ENCODE measurements at regions not wholly inside any gene's neighbourhood (a gene's known extent, or its start where the extent isn't known, plus 50 kb on each side); places are given as distances from the start of the nearest gene placed in this dataset.

GRCh38 chr3:6540981-6541380 is 319.9 kb upstream of the GRM7 start:
- DNase-seq, result no peak

- no peak for DNase-seq
Measured at GRCh38 chr3:6542795-6543194, 318.1 kb upstream of the GRM7 start.

GRCh38 chr3:6549296-6549695 is 311.6 kb upstream of the GRM7 start:
- no peak for DNase-seq

DNA sequence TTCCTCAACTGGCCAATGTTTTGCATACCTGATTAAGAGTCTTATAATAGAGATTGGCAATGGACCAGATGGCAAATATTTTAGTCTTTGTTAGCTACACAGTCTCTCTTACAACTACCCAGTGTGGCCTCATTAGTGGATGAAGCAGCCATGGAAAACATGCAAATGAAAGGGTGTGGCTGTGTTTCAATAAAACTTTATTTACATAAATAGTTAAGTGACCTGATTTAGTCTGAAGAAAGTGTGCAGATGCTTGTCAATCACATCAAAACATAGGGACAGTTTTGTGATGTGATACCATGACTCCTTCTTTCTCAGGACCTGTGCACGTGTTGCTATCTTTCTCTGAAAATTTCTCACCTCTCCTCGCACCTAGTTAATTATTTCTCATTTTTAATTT is 309.8 kb upstream of the GRM7 start:
- DNase-seq, result no peak

DNA sequence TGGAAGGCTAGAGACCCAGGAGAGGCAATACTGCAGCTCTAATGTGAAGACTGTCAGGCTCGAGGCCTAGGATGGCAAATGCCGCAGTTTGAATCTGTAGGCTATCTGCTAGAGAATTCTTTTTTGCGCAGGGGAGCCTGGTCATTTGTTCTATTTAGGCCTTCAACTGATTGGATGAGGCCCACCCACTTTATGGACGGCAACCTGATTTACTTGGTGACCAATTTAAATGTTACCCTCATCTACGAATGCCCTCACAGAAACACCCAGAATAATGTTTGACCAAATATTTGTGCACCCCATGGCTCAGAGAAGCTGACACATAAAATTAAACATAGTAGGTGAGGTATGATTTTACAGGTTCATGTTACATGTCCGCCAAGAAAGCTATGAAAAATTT is 300.7 kb upstream of the GRM7 start:
- no peak for DNase-seq

DNA sequence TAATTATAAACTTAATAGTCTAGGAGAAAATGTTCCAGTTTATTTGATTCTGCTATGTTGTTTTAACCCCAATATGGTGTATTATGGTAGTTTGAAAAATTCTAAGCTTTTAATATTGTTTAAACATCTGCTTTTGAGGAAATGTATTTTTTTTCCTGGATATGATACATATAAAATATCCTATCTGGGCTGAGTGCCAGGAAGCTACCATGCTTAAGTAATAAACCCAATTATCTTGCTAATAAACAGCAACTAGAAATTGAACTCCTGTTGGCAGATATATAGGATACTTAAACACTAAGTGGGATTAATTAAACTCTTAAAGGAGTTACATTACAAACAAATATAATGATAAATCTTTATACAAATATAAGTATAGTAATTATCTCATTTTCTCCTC is 293.7 kb upstream of the GRM7 start:
- DNase-seq, result no peak

GRCh38 chr3:6568999-6569493 is 291.9 kb upstream of the GRM7 start:
- no peak for DNase-seq

DNA sequence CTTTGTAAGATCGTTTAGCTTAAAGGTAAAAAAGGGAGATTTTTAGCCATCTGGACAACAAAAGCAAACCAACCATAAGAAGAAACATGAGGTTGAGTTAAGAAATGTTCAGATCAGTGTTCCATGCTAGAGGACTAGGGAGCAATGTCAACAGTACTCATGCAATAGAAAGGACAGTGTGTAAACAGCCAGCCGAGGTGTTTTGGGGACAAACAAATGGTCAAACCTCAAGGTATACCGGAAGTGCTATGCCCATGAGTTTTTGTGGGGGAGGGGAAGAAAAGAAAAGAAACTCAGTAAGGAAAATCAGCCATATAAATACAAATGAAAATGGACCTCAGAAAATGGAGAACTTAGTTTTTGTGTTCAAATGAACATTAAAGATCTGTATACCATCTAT is 289.5 kb upstream of the GRM7 start:
- no peak for DNase-seq

DNA sequence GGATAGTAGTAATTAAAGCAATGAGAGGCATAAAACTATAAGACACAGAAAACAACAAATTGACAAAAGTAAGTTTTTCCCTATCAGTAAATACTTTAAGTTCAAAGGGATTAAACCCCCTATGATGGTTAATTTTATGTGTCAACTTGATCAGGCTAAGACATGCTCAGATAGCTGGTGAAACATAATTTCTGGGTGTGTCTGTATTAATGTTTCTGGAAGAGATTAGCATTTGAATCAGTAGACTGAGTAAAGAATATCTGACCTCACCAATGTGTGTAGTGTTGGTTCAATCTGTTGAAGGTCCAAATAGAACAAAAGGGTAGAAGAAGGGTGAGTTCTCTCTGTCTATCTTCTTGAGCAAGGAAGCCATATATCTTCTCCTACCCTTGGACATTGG is 283.3 kb upstream of the GRM7 start:
- DNase-seq, result no peak

- no peak for DNase-seq
Measured at GRCh38 chr3:6578526-6578925, 282.4 kb upstream of the GRM7 start.

DNA sequence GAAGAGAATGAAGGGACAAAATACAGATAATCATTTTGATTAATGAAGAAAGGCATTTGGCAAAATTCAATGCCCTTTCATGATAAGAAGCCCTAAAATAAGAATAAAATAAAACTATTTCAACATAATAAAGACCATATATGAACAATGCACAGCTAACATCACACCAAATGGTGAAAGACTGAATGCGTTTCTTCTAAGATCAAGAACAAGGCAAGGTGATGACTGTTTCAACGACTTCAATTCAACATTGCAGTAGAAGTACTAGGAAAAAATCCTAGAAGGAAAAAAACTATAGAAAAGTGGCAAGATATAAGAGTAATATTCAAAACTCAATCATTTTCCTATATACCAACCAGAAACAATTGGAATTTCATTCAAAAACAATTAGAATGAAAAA is 280.1 kb upstream of the GRM7 start:
- DNase-seq, result no peak

DNA sequence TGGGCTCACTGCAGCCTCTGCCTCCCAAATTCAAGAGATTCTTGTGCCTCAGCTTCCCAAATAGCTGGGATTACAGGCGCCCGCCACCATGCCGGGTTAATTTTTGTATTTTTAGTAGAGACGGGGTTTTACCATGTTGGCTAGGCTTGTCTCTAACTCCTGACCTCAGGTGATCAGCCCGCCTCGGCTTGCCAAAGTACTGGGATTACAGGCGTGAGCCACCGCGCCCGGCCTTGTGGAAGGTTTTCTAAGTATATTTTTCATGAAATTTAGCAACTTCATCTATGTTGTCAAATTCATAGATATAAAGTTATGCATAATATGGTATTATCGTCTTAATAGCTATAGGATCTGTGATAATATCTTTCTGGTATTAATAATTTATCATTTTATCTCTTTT is 275.6 kb upstream of the GRM7 start:
- DNase-seq, result no peak

DNA sequence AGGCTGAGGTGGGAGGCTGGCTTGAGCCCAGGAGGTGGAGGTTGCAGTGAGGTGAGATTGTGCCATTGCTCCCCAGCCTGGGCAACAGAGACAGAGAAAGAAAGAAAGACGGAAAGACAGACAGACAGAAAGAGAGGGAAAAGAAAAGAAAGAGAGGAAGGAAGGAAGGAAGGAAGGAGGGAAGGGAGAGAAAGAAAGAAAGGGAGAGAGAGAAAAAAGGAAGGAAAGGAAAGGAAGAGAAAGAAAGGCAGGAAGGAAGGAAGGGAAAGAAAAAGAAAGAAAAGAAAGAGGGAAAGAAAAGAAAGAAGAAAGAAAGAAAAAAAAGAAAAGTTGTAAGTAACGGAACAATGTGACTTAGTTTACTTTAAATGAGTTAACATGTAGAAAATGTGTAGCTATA is 260.7 kb upstream of the GRM7 start:
- no peak for DNase-seq

DNA sequence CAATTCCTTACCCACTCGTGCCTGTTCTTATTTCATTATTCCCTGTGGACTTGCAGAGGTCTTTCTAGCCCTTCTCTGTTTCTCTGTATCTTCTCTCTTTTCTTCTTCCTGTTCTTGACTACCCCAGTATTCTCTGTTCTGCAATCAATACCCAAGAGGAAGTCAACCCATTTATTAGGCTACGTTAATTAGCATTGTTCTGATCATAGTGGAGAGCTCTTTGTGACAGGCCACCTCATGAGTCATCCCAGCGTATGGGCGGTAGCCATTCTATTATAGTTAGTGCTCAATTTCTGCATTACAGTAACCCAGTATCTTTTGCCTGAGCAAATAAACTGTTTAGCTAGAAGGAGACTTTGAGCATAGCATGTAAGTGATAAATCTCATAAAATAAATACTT is 259.5 kb upstream of the GRM7 start:
- no peak for DNase-seq

DNA sequence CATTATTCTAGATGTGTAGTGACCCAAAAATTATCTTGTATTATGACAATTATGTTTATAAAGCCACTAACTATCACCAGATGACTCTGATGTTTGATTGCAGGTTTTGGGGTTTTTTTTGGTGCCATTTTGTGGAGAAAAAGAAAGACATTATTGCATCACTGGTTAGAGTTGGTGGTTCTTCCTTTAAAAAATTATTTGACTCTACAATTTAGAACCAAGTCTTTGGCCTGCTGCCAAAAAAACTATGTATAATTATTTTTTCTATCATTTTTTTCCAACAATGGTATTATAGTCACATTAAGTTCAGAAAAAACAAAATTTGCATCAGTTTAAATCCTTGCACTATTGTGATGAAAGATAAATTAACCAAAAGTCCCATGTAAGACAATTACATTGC is 258.6 kb upstream of the GRM7 start:
- no peak for DNase-seq

- DNase-seq, result no peak
Measured at GRCh38 chr3:6605227-6605626, 255.7 kb upstream of the GRM7 start.

DNA sequence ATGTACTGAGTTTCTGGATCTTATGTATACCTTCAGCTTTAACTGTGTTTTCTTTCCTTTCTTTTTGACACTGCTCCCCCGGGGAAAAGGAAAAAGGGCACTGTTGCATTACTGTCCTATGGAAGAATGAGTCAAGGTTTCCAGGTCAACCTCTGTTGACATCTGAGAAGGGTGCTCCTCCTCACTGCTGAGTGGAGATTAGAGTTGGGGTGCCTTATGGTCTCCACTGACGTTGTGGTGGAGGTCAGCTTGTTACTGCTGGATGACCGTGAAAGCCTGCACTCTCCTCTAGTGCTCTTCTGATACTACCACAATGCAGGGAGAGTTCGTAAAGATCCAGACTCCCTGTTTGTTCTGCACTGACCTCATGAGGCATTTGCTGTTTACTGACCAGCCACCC is 252.1 kb upstream of the GRM7 start:
- DNase-seq, result no peak

DNA sequence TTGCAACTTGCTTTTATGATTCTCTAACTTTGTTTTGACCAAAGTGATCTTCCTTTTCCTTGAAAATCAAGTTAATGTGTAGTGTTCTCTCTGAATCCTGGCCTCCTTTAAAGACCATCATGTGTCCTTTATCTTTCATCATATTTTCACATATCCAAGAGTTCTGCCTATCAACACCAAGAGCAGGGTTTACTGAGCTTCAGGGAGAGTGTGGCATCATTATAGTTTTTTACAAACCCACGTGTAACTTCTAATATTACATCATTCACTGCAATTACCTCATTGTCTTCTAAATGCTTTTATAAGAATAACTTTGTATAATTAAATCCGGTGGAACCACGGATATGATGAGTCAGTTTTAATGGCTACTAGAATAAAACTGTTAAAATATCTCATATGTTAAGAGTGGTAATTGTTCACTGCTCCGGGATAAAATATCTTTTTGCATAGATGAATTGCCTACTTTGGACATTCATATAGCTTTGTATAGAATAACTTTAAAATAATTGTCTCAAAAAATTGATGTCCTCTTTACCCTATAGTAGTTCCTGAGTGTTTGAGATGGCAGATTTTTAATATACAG is 248.8 kb upstream of the GRM7 start:
- no peak for DNase-seq

- no peak for DNase-seq
Measured at GRCh38 chr3:6622260-6622659, 238.7 kb upstream of the GRM7 start.

DNA sequence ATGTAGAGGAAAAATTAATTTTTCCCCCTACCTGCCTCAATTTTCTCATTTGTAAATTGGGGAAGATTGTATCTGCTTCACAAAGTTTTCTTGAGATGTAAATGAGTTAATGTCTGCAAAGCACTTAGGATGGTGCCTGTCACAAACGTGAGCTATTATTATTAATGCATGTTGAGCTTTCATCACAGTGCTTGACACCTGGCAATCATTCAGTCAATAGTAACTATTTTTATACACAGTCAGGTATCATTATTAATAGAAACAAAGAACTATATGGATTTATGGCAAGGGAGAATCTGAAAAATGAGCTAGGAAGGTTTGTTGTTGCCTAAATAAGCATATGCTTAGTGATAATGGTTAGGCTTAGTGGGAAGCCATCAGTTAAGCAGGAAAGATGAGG is 238.2 kb upstream of the GRM7 start:
- DNase-seq, result no peak

GRCh38 chr3:6631376-6631775 is 229.5 kb upstream of the GRM7 start:
- DNase-seq, result no peak

DNA sequence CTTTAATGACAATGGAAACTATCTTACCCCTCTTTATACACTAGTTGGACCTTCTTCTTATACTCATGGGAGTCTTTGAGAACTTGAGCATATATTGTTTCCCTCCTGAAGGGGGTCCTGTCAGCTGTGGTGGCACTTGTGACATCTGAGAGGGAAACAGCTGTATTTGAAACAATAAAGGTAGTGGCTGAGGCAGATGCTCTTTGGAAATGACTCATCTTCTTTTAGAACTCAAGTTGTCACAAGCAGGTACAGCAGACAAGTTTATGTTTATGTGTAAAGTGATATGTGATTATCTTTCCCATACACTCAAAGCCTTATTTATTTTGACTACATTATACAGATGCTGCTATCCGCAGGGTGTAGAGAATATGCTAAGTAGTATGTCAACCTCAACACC is 220.0 kb upstream of the GRM7 start:
- DNase-seq, result no peak

GRCh38 chr3:6644070-6644929 is 216.6 kb upstream of the GRM7 start:
- no peak for DNase-seq

DNA sequence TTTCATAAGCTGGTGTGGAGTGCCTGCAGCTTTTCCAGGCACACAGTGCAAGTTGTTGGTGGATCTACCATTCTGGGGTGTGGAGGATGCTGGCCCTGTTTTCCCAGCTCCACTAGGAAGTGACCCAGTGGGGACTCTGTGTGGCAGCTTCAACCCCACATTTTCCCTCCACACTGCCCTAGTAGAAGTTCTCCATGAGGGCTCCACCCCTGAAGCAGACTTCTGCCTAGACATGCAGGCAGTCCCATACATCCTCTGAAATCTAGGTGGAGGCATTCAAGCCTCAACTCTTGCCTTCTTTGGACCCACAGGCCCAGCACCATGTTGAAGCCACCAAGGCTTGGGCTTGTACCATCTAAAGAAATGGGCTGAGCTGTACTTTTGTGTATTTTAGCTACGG is 206.2 kb upstream of the GRM7 start:
- no peak for DNase-seq

DNA sequence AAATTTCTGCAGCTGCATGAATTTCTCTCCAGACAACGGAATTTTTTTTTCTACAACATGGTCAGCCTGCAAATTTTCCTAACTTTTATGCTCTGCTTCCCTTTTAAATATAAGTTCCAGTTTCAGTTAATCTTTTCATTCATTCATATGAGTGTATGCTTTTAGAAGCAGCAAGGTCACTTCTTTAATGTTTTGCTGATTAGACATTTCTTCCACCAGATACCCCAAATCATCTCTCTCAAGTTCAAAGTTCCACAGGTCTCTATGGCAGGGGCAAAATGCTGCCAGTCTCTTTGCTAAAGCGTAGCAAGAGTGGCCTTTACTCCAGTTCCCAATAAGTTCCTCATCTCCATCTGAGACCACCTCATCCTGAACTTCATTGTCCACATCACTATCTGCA is 205.6 kb upstream of the GRM7 start:
- no peak for DNase-seq
